AG10803 (cell line): ENCODE measurements at regions not wholly inside any gene's neighbourhood (a gene's known extent, or its start where the extent isn't known, plus 50 kb on each side); places are given as distances from the start of the nearest gene placed in this dataset.
"Not testable (repeated sequence)": the region's sequence is repeated elsewhere in the genome, so short reads cannot be mapped to it uniquely, and the experiment has no call there.

Experiments used
- DNase-seq: peaks from one replicate; pipeline ENCODE4 v3.0.0; 2010; ENCODE audit warnings: low read depth
- H3K4me3 ChIP-seq: 2 replicates; pipeline ENCODE4 v1.5.1; 2011; ENCODE audit warnings: mild to moderate bottlenecking, low read length, control low read depth
- CTCF ChIP-seq: conservative IDR thresholded peaks from 2 replicates; pipeline ENCODE4 v1.5.1; 2011; ENCODE audit warnings: mild to moderate bottlenecking, low read length, control low read depth, inconsistent platforms

GRCh38 chr5:166618526-166618925 is 1672.9 kb upstream of the WWC1 start:
- no peak for DNase-seq
- H3K4me3 ChIP-seq, result no peak overlapping the region
- TF ChIP-seq CTCF, result no peak

- no peak for DNase-seq
- H3K4me3 ChIP-seq, result no peak overlapping the region
- TF ChIP-seq CTCF, result no peak
Measured at GRCh38 chr5:166624573-166624972, 1666.9 kb upstream of the WWC1 start.

GRCh38 chr5:166625210-166625865 is 1666.1 kb upstream of the WWC1 start:
- DNase-seq, result no peak
- no peak for TF ChIP-seq CTCF
- no peak overlapping the region for H3K4me3 ChIP-seq

- no peak for DNase-seq
- no peak overlapping the region for H3K4me3 ChIP-seq
- TF ChIP-seq CTCF, result no peak
Measured at GRCh38 chr5:166637295-166637694, 1654.2 kb upstream of the WWC1 start.

- no peak for DNase-seq
- H3K4me3 ChIP-seq, result no peak overlapping the region
- no peak for TF ChIP-seq CTCF
Measured at GRCh38 chr5:166639151-166639550, 1652.3 kb upstream of the WWC1 start.

- not testable (repeated sequence) for DNase-seq, H3K4me3 ChIP-seq
Measured at GRCh38 chr5:166640136-166640535, 1651.3 kb upstream of the WWC1 start.

- H3K4me3 ChIP-seq, result no peak overlapping the region
- TF ChIP-seq CTCF, result no peak
- no peak for DNase-seq
Measured at GRCh38 chr5:166648736-166649135, 1642.7 kb upstream of the WWC1 start.

- no peak for DNase-seq
- H3K4me3 ChIP-seq, result no peak overlapping the region
- no peak for TF ChIP-seq CTCF
Measured at GRCh38 chr5:166649676-166650075, 1641.8 kb upstream of the WWC1 start.
